Vagina (tissue), 2 donors: ENCODE measurements at regions not wholly inside any gene's neighbourhood (a gene's known extent, or its start where the extent isn't known, plus 50 kb on each side); places are given as distances from the start of the nearest gene placed in this dataset.

ENCODE experiments used
- POLR2A ChIP-seq, 2 donors: fragments of 450-650 bp; IDR thresholded peaks; one replicate each; pipeline ENCODE4 v1.6.1; 2017; ENCODE audit warnings: antibody characterized with exemption in 2 of 2, mild to moderate bottlenecking in 2 of 2, moderate library complexity in 2 of 2
- POLR2AphosphoS5 ChIP-seq, 2 donors: sonication (generic); formaldehyde crosslinking; IDR thresholded peaks; one replicate each; pipeline ENCODE4 v1.9.0; 2017; ENCODE audit warnings: antibody characterized with exemption in 2 of 2, mild to moderate bottlenecking in 2 of 2, low read depth in 1 of 2; ENCODE audit not compliant: insufficient read depth in 1 of 2
- TF ChIP-seq, protein P1 (sequence below), 3 experiments: fragments of 450-650 bp in 2 of 3; fragments of 200-600 bp in 1 of 3; sonication (generic) in 1 of 3; IDR thresholded peaks; one replicate each; pipeline ENCODE4 v1.5.1; 2017 to 2019; ENCODE audit warnings: antibody characterized with exemption in 3 of 3, mild to moderate bottlenecking in 2 of 3, moderate library complexity in 2 of 3

DNA sequence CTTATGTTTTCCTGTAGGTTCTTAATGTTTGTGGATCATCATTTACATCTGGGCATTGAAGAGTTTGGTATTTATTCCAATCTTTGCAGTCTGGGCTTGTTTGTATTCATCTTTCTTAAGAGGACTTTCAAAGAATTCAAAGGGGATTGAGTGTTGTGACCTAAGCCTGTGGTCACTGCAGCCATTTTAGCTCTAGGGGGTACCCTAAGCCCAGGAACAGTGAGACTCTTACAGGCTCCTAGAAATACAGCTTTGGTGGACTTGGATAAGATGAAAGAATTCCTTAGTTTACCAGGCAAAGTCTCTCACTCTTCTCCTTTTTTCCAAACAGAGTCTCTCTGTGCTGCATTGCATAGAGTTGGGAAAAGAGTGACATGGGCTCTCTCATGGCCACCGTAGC is 2539.0 kb upstream of the PCDH20 start:
- TF ChIP-seq, protein P1, sequence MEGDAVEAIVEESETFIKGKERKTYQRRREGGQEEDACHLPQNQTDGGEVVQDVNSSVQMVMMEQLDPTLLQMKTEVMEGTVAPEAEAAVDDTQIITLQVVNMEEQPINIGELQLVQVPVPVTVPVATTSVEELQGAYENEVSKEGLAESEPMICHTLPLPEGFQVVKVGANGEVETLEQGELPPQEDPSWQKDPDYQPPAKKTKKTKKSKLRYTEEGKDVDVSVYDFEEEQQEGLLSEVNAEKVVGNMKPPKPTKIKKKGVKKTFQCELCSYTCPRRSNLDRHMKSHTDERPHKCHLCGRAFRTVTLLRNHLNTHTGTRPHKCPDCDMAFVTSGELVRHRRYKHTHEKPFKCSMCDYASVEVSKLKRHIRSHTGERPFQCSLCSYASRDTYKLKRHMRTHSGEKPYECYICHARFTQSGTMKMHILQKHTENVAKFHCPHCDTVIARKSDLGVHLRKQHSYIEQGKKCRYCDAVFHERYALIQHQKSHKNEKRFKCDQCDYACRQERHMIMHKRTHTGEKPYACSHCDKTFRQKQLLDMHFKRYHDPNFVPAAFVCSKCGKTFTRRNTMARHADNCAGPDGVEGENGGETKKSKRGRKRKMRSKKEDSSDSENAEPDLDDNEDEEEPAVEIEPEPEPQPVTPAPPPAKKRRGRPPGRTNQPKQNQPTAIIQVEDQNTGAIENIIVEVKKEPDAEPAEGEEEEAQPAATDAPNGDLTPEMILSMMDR (IDR thresholded peaks at IDR 0.05): no peak
- TF ChIP-seq POLR2AphosphoS5 (IDR thresholded peaks at IDR 0.05; ENCODE audit: insufficient read depth in 1 of 2, low read depth in 1 of 2): no peak
- TF ChIP-seq POLR2A (IDR thresholded peaks at IDR 0.05): no peak
